Omental fat pad (tissue), 3 donors: ENCODE measurements at regions not wholly inside any gene's neighbourhood (a gene's known extent, or its start where the extent isn't known, plus 50 kb on each side); places are given as distances from the start of the nearest gene placed in this dataset.

ENCODE experiments used
- ATAC-seq: fragments of 150-250 bp; one replicate; pipeline ENCODE4 v1.9.1; 2016; ENCODE audit warnings: mild to moderate bottlenecking, moderate library complexity; ENCODE audit not compliant: low FRiP score
- DNase-seq: peaks from one replicate; pipeline ENCODE4 v3.0.0-alpha.2; 2019; ENCODE audit warnings: low spot score
- TF ChIP-seq, protein P1 (sequence below), 3 donors: fragments of 450-650 bp; IDR thresholded peaks; one replicate each; pipeline ENCODE4 v1.5.1; 2016 to 2017; ENCODE audit warnings: antibody characterized with exemption in 3 of 3, mild to moderate bottlenecking in 3 of 3, moderate library complexity in 2 of 3

DNA sequence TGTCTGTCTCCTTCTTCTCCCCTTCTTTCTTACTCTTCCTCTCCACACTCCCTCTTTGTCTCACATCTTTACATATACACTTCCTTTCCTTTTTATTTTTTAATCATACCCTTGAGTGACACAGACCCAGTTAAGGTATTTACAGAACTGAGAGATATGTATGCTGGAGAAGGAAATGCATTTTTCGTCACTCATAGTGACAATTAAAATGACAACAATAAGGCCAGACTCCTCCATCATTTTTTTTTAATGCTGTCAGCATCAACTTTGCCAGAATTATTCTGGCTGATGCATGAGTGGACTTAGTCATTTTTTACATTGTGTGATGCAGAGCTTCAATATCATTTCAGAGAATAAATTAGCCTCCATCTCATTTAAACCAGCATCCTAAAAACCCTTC is 272.9 kb downstream of the TMEM38B start:
- DNase-seq (no peak), ATAC-seq (no peak)
- TF ChIP-seq, protein P1, sequence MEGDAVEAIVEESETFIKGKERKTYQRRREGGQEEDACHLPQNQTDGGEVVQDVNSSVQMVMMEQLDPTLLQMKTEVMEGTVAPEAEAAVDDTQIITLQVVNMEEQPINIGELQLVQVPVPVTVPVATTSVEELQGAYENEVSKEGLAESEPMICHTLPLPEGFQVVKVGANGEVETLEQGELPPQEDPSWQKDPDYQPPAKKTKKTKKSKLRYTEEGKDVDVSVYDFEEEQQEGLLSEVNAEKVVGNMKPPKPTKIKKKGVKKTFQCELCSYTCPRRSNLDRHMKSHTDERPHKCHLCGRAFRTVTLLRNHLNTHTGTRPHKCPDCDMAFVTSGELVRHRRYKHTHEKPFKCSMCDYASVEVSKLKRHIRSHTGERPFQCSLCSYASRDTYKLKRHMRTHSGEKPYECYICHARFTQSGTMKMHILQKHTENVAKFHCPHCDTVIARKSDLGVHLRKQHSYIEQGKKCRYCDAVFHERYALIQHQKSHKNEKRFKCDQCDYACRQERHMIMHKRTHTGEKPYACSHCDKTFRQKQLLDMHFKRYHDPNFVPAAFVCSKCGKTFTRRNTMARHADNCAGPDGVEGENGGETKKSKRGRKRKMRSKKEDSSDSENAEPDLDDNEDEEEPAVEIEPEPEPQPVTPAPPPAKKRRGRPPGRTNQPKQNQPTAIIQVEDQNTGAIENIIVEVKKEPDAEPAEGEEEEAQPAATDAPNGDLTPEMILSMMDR (IDR thresholded peaks at IDR 0.05): no peak

DNA sequence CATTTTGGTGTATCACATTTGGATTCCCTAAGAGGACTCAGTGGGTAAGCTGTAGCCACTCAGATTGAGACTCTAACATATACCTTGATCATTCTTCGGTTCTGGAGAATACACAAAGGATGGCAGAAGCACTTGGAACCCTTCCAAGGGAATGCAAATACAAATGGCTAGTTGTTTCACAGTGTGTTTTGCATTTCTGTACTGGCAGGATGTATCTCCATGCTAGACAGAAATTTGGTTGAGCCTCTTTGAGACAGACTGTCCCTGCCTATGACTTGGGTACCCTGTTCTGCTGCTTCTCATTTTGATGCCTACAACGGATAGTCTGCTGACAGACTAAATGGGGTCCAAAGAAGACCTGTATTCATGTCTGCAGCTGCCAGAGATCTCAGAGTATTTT is 273.5 kb downstream of the TMEM38B start:
- TF ChIP-seq, protein P1 (IDR thresholded peaks at IDR 0.05): no peak
- ATAC-seq (no peak), DNase-seq (no peak)

DNA sequence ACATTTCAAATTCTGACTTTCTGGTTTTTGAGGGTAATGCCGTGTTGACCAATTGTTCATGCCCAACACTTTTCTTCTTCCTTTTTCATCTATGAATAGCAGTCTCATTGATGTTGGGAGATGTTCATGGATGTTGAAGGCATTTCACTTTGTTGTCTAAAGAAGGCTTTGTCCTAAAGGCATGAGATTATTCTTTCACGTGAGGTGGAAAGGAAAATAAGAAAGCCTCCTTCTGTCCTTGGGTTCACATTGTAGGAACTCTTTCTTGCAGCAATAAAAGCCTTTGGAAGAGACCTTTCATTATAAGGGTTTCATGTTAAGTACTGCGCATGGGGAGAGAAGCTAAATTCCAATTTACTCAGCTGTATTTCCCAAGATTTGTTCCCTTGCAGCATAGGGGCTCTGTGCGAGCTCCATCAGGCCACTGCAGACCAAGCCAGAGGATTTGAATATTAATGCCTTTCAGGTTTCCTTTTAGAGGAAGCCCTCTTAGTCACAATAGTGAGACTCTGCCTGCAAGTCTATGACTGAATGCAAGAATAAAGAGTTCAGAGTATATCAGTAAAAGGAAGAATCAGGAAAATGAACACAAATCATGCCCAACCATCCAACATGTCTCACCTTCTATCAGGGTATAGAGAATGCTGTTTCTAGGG is 274.6 kb downstream of the TMEM38B start:
- TF ChIP-seq, protein P1 (IDR thresholded peaks at IDR 0.05): no peak
- no peak for ATAC-seq
- no peak for DNase-seq

DNA sequence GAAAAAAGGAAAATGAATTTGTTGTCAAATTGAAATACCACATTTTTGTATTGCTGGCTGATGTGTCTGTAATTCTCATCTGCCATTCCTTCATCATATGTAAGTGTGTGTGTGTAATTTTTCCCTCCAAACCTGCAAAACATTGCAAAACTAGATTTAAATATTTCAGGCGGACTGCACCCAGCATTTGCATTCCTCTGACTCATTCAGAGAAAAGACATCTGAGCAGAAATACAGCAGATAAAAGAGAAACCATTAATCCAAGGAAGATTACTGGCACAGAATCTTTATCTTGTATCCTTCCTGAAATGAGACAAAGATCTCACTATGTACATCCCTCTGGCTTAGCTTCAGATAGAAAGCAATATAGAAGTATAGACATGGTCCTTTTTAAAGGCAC is 275.3 kb downstream of the TMEM38B start:
- DNase-seq (no peak), ATAC-seq (no peak)
- TF ChIP-seq, protein P1 (IDR thresholded peaks at IDR 0.05): no peak

DNA sequence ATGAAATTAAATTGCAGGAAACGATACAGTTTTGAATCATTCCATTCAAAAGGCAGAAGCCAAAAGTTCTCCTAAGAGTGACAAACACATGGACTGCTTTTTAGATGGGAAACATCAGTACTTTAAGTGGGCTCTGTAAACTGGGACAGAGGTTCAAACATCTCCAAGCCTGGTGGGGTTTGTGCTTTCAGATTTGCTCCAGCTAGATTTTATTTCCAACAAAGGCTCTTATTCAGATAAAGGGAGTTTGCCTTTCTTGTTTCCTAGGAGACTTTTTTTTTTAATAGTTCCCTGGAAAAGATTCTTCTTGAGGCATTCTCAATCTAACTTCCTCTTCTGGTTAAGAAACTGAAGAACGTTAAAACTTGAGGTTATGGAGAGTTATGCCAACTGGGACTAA is 277.6 kb downstream of the TMEM38B start:
- ATAC-seq (no peak), DNase-seq (no peak)
- TF ChIP-seq, protein P1 (IDR thresholded peaks at IDR 0.05): no peak

DNA sequence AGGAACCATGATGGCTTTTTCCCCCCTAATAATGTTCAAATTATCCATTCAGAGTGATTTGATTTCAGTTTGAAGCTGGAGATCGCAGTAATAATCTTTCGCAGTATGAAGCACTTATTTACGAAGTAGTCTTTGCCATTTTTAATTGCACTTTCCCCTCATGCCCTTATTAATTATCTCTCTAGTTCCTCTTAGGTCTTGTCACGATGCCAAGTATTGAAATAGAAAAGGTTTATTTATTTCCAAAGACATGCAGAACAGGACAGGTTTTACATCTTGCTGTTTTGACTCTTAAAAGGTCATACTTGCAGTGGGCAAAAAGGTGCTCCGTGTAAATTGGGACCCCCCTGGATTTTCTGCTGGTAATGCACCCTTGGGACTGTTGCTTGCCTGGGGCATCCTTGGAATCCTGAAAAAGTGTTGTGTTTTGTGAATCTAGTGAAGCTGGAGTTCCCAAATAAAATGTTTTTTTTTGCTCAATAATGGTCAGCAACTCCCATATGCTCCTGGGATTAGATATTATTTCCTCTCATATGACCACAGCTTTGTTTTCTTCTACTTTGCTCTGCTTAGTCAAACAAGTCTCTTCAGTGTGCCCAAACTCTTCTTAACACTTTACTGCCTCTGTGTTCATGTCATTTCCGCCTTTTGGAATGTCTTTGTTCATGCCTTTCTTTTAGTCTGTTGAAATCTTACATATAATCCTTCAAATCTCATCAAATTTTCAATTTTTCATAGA is 278.3 kb downstream of the TMEM38B start:
- ATAC-seq (no peak), DNase-seq (no peak)
- TF ChIP-seq, protein P1 (IDR thresholded peaks at IDR 0.05): no peak

DNA sequence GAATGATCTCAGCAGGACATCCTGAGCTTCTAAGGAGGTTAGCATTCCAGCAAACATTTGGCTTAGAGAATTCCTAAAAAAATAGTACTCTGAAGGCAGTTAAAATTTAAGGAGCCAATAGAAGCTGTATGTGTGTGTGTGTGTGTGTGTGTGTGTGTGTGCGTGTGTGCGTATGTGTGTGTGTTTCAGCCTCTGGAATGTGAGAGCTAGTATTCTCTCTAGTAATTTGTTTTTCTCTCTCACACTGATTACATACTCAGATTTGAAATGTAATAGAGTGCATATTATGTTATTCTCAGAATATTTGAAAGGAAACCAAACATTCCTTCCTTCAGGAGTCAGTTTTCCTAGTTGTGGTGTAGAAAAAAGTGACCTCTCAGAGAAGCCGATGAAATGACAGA is 279.6 kb downstream of the TMEM38B start:
- TF ChIP-seq, protein P1 (IDR thresholded peaks at IDR 0.05): no peak
- DNase-seq (no peak), ATAC-seq (no peak)
